H1 (cell line): ENCODE measurements at regions not wholly inside any gene's neighbourhood (a gene's known extent, or its start where the extent isn't known, plus 50 kb on each side); places are given as distances from the start of the nearest gene placed in this dataset.

Source experiments
- CTCF ChIA-PET: fragments of 300-600 bp; sonication (Branson Sonifier 250); formaldehyde crosslinking; loops from one replicate; lab custom pipeline; 2021; ENCODE audit not compliant: partially characterized antibody; lab: Charles Lee
- POLR2A ChIA-PET: fragments of 300-600 bp; sonication (Branson Sonifier 250); formaldehyde crosslinking; loops from one replicate; lab custom pipeline; 2021; ENCODE audit warnings: inconsistent platforms; ENCODE audit not compliant: partially characterized antibody; lab: Charles Lee
- DNase-seq, 2 experiments: peaks; one replicate each; pipeline versions ENCODE4 v3.0.0 to v3.0.0-alpha.2; 2010 to 2022; ENCODE audit warnings: low spot score in 2 of 2, low read depth in 1 of 2, mixed read lengths in 1 of 2
- FAIRE-seq: peaks from 2 replicates; lab custom pipeline; 2011; peaks lifted over from hg19 to GRCh38; lab: Jason Lieb, UNC
- H2AFZ ChIP-seq: 2 replicates; pipeline ENCODE4 v1.8.1; 2012; ENCODE audit warnings: low read length, inconsistent platforms
- H2AK5ac ChIP-seq: 2 replicates; pipeline ENCODE4 v1.6.1; 2013; ENCODE audit warnings: low read depth, low read length
- H2BK120ac ChIP-seq: replicated peaks from 2 replicates; pipeline ENCODE3; 2013; ENCODE audit warnings: low read depth, low read length, inconsistent platforms
- H2BK12ac ChIP-seq: 2 replicates; pipeline ENCODE4 v1.6.1; 2013; ENCODE audit warnings: low read depth, low read length
- H2BK15ac ChIP-seq: 2 replicates; pipeline ENCODE4 v1.6.1; 2013; ENCODE audit warnings: low read length
- H2BK20ac ChIP-seq: 2 replicates; pipeline ENCODE4 v1.6.1; 2013; ENCODE audit warnings: low read length
- H2BK5ac ChIP-seq: 2 replicates; pipeline ENCODE4 v1.6.1; 2013; ENCODE audit warnings: low read depth, low read length
- H3K14ac ChIP-seq: 2 replicates; pipeline ENCODE4 v1.6.1; 2013; ENCODE audit warnings: inconsistent platforms; ENCODE audit not compliant: insufficient read length
- H3K18ac ChIP-seq: 2 replicates; pipeline ENCODE4 v1.6.1; 2013; ENCODE audit warnings: low read length; ENCODE audit errors: extremely low read depth
- H3K23ac ChIP-seq: 2 replicates; pipeline ENCODE4 v1.6.1; 2013; ENCODE audit warnings: inconsistent platforms; ENCODE audit not compliant: insufficient read length
- H3K23me2 ChIP-seq: 2 replicates; pipeline ENCODE4 v1.6.1; 2013; ENCODE audit warnings: low read depth, low read length
- H3K27ac ChIP-seq: 2 replicates; pipeline ENCODE4 v1.6.1; 2011; ENCODE audit warnings: low read depth, low read length, inconsistent platforms
- H3K27me3 ChIP-seq, 4 experiments: replicated peaks in 1 of 4; 1 replicate in 1 of 4; 2 replicates in 3 of 4; pipeline versions ENCODE4 v1.6.1 to v1.8.1; 2011 to 2013; ENCODE audit warnings: low read length in 3 of 4, mild to moderate bottlenecking in 3 of 4, inconsistent platforms in 2 of 4, mixed read lengths in 2 of 4, moderate library complexity in 1 of 4; ENCODE audit not compliant: control insufficient read depth in 3 of 4, insufficient read depth in 3 of 4; ENCODE audit errors: extremely low read depth in 1 of 4
- H3K36me3 ChIP-seq, 4 experiments: 2 replicates each; pipeline versions ENCODE4 v1.6.1 to v1.8.1; 2011 to 2013; ENCODE audit warnings: mild to moderate bottlenecking in 4 of 4, low read length in 3 of 4, moderate library complexity in 2 of 4, control low read depth in 1 of 4, inconsistent platforms in 1 of 4; ENCODE audit not compliant: insufficient read depth in 4 of 4, control insufficient read depth in 2 of 4
- H3K4ac ChIP-seq: replicated peaks from 2 replicates; pipeline ENCODE3; 2013; ENCODE audit warnings: low read length, low read depth, mixed read lengths, inconsistent platforms; ENCODE audit not compliant: insufficient read length
- H3K4me1 ChIP-seq, 4 experiments: replicated peaks in 1 of 4; 1 replicate in 1 of 4; 2 replicates in 3 of 4; pipeline versions ENCODE4 v1.6.1 to v1.8.1; 2011 to 2013; ENCODE audit warnings: low read length in 3 of 4, inconsistent platforms in 2 of 4, mixed read lengths in 1 of 4; ENCODE audit not compliant: insufficient read depth in 4 of 4, control insufficient read depth in 3 of 4
- H3K4me2 ChIP-seq, 2 experiments: 2 replicates each; pipeline versions ENCODE4 v1.6.1 to v1.8.1; 2011 to 2013; ENCODE audit warnings: low read depth in 2 of 2, low read length in 2 of 2, control low read depth in 1 of 2, inconsistent platforms in 1 of 2, mild to moderate bottlenecking in 1 of 2; ENCODE audit not compliant: insufficient read depth in 1 of 2
- H3K4me3 ChIP-seq, 4 experiments: fragments of 200-600, 300-600 bp in 1 of 4; sonication (generic), shearing (Covaris generic), sonication (Bioruptor Twin) in 1 of 4; 2 replicates each; pipeline versions ENCODE4 v1.5.1 to v1.8.1; 2011 to 2016; ENCODE audit warnings: low read length in 4 of 4, low read depth in 3 of 4, control low read depth in 2 of 4, inconsistent platforms in 2 of 4, mild to moderate bottlenecking in 2 of 4, mixed read lengths in 1 of 4, moderate library complexity in 1 of 4; ENCODE audit not compliant: insufficient read depth in 2 of 4; ENCODE audit errors: extremely low read depth in 1 of 4
- H3K56ac ChIP-seq: replicated peaks from 2 replicates; pipeline ENCODE3; 2013; ENCODE audit warnings: low read depth, mild to moderate bottlenecking, mixed read lengths, low read length, inconsistent platforms; ENCODE audit not compliant: insufficient read length
- H3K79me1 ChIP-seq: 2 replicates; pipeline ENCODE4 v1.6.1; 2013; ENCODE audit warnings: low read depth, low read length, control low read depth
- H3K79me2 ChIP-seq, 2 experiments: 2 replicates each; pipeline versions ENCODE4 v1.6.1 to v1.8.1; 2012 to 2013; ENCODE audit warnings: low read length in 2 of 2, mild to moderate bottlenecking in 2 of 2, inconsistent platforms in 1 of 2; ENCODE audit not compliant: insufficient read depth in 2 of 2, control insufficient read depth in 1 of 2
- H3K9ac ChIP-seq, 4 experiments: replicated peaks in 1 of 4; 1 replicate in 1 of 4; 2 replicates in 3 of 4; pipeline versions ENCODE4 v1.6.1 to v1.8.1; 2011 to 2013; ENCODE audit warnings: low read depth in 3 of 4, low read length in 3 of 4, control low read depth in 2 of 4, mild to moderate bottlenecking in 2 of 4, moderate library complexity in 2 of 4, inconsistent platforms in 1 of 4; ENCODE audit errors: extremely low read depth in 1 of 4
- H3K9me3 ChIP-seq, 2 experiments: 2 replicates each; pipeline versions ENCODE4 v1.6.1 to v1.8.1; 2012 to 2013; ENCODE audit warnings: mild to moderate bottlenecking in 2 of 2, moderate library complexity in 2 of 2, control low read depth in 1 of 2, inconsistent platforms in 1 of 2, low read depth in 1 of 2, low read length in 1 of 2, mixed read lengths in 1 of 2; ENCODE audit not compliant: insufficient read depth in 2 of 2
- H4K20me1 ChIP-seq, 2 experiments: replicated peaks in 1 of 2; 2 replicates each; pipeline versions ENCODE3 to v1.8.1; 2011 to 2013; ENCODE audit warnings: inconsistent platforms in 2 of 2, low read length in 2 of 2, mild to moderate bottlenecking in 1 of 2; ENCODE audit not compliant: insufficient read depth in 2 of 2, control insufficient read depth in 1 of 2
- H4K5ac ChIP-seq: 2 replicates; pipeline ENCODE4 v1.6.1; 2013; ENCODE audit warnings: low read length, low read depth, mixed read lengths, inconsistent platforms; ENCODE audit not compliant: insufficient read length
- H4K8ac ChIP-seq: 2 replicates; pipeline ENCODE4 v1.8.0; 2013; ENCODE audit warnings: mild to moderate bottlenecking, moderate library complexity, low read length, inconsistent platforms; ENCODE audit not compliant: insufficient read depth; ENCODE audit errors: extremely low read depth
- H4K91ac ChIP-seq: replicated peaks from 2 replicates; pipeline ENCODE3; 2013; ENCODE audit warnings: low read length, mixed read lengths, inconsistent platforms; ENCODE audit not compliant: insufficient read length
- CBX5 ChIP-seq: fragments of 300-800, 300-1000 bp; sonication (generic); IDR thresholded peaks from 2 replicates; pipeline ENCODE4 v1.7.1; 2016; ENCODE audit warnings: antibody characterized with exemption, low read length, low read depth
- FOSL1 ChIP-seq: IDR thresholded peaks from 2 replicates; pipeline ENCODE4 v1.6.1; 2011; ENCODE audit warnings: mild to moderate bottlenecking, low read depth, low read length, moderate library complexity; ENCODE audit not compliant: insufficient read depth
- KDM5A ChIP-seq: fragments of 200-600 bp; IDR thresholded peaks from 2 replicates; pipeline ENCODE4 v1.7.1; 2012; ENCODE audit warnings: mild to moderate bottlenecking, low read length, inconsistent platforms, mixed read lengths
- RBBP5 ChIP-seq: IDR thresholded peaks from 2 replicates; pipeline ENCODE4 v1.7.1; 2012; ENCODE audit warnings: low read depth, mild to moderate bottlenecking, inconsistent platforms, low read length, moderate library complexity, borderline replicate concordance
- TAF1 ChIP-seq: IDR thresholded peaks from 2 replicates; pipeline ENCODE4 v1.6.1; 2011; ENCODE audit warnings: mild to moderate bottlenecking, low read depth, low read length
- WGBS, 2 experiments: shearing (Covaris generic) in 1 of 2; methylation state at CpG; one replicate each; pipeline versions ENCODE4 v1.1.6 to v1.1.7; 2013 to 2015; ENCODE audit warnings: low lambda C conversion rate in 2 of 2, mixed read lengths in 2 of 2, inconsistent platforms in 1 of 2, low coverage in 1 of 2, missing lambda C conversion rate in 1 of 2; ENCODE audit not compliant: insufficient replicate concordance in 2 of 2, insufficient coverage in 1 of 2, insufficient read length in 1 of 2; ENCODE audit errors: extremely low coverage in 1 of 2, missing lambda C conversion rate in 1 of 2; 5-methylcytosine and 5-hydroxymethylcytosine counted together
- TF ChIP-seq, protein P1 (sequence below), 3 experiments: IDR thresholded peaks; 1 replicate in 2 of 3; 2 replicates in 1 of 3; pipeline versions ENCODE4 v1.5.1 to v1.6.1; 2011; ENCODE audit warnings: low read length in 3 of 3, mild to moderate bottlenecking in 3 of 3, inconsistent platforms in 2 of 3, low read depth in 1 of 3, moderate library complexity in 1 of 3; ENCODE audit not compliant: insufficient read depth in 1 of 3; ENCODE audit errors: control extremely low read depth in 1 of 3

DNA sequence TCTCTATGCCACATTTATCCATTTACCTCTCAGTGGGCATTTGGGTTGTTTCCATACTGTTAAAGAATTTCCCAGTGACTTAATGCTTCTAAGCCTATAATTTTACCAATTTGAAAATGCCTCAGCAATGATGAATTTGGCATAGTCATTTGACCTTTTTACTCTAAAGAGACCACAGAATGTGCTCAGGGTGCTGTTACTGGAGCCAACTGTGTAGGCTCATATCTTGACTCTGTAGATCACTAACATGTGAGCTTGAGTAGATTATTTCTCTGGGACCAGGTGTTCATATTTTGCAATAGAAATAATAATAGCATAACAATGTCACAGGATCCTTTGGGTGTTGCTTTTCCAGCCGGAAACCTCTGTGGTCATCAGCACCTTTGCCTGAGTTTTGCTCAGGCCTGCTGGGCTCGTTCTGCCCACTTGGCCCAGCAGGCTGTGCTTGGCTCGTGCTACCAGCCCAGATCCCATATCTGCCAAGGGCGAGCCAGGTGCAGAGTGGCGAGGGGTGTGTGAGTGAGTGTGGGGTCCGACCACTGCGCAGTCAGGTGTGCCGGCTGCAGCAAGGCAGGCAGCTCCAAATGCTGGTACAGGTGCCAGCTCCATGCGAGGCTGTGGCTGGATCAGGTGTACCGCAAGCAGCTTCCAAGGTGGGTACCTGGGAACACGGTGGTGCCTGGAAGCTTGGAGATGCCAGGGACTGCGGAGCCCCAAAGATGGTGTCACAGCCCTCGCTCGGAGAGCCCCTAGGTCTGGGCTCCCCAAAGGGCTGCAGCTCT, 70.6 kb upstream of the ANK2 start:
- H4K20me1 ChIP-seq = no peaks in the 10 kb centered on the region
- ChIA-PET POLR2A (no interaction called here), CTCF (no interaction called here)
- no peak overlapping the region for H4K91ac ChIP-seq
- H3K56ac ChIP-seq = no peak overlapping the region
- H3K4ac ChIP-seq = no peak overlapping the region
- no peak overlapping the region for H3K18ac ChIP-seq
- no peaks in the 10 kb centered on the region for H3K9me3 ChIP-seq
- WGBS, 2 experiments = 93% methylated on average over 14 of the region's 14 CpGs; no CpG with 5 or more reads in 1 of the 2 experiments
- no peaks in the 10 kb centered on the region; a peak in 1 of 8 replicates for H3K36me3 ChIP-seq
- H3K79me1 ChIP-seq = no peaks in the 10 kb centered on the region
- no peak overlapping the region for H3K27ac ChIP-seq
- H3K9ac ChIP-seq = no peak overlapping the region
- H3K23ac ChIP-seq = no peak overlapping the region
- peaks cover 0 to 8% (median 7%) of the 10 kb centered on the region in 4 experiments; a peak in 5 of 7 replicates for H3K4me1 ChIP-seq
- TF ChIP-seq CBX5 (no peak), TAF1 (0 out of 2 replicates have a peak, but pooled peaks have one; percentile 5), KDM5A (no peak), RBBP5 (no peak), FOSL1 (no peak)
- TF ChIP-seq, protein P1, sequence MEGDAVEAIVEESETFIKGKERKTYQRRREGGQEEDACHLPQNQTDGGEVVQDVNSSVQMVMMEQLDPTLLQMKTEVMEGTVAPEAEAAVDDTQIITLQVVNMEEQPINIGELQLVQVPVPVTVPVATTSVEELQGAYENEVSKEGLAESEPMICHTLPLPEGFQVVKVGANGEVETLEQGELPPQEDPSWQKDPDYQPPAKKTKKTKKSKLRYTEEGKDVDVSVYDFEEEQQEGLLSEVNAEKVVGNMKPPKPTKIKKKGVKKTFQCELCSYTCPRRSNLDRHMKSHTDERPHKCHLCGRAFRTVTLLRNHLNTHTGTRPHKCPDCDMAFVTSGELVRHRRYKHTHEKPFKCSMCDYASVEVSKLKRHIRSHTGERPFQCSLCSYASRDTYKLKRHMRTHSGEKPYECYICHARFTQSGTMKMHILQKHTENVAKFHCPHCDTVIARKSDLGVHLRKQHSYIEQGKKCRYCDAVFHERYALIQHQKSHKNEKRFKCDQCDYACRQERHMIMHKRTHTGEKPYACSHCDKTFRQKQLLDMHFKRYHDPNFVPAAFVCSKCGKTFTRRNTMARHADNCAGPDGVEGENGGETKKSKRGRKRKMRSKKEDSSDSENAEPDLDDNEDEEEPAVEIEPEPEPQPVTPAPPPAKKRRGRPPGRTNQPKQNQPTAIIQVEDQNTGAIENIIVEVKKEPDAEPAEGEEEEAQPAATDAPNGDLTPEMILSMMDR (IDR thresholded peaks at IDR 0.05; ENCODE audit: control extremely low read depth in 1 of 3, insufficient read depth in 1 of 3, low read depth in 1 of 3, low read length in 3 of 3) = no peak
- no peak overlapping the region for H2BK20ac ChIP-seq
- no peak overlapping the region for H2BK5ac ChIP-seq
- no peak overlapping the region for H3K4me2 ChIP-seq
- H2BK15ac ChIP-seq = no peak overlapping the region
- H3K23me2 ChIP-seq = no peaks in the 10 kb centered on the region
- no peak overlapping the region for H3K4me3 ChIP-seq
- no peak overlapping the region for H2BK120ac ChIP-seq
- H2BK12ac ChIP-seq = no peak overlapping the region
- DNase-seq = no peak
- H4K5ac ChIP-seq = no peak overlapping the region
- H3K79me2 ChIP-seq = no peaks in the 10 kb centered on the region
- no peak overlapping the region for H2AFZ ChIP-seq
- no peak overlapping the region for H2AK5ac ChIP-seq
- FAIRE-seq = no peak
- H3K14ac ChIP-seq = no peak overlapping the region
- H3K27me3 ChIP-seq = no peaks in the 10 kb centered on the region
- H4K8ac ChIP-seq = no peak overlapping the region
